ENCODE measurements at regions not wholly inside any gene's neighbourhood (a gene's known extent, or its start where the extent isn't known, plus 50 kb on each side); places are given as distances from the start of the nearest gene placed in this dataset.

DNA sequence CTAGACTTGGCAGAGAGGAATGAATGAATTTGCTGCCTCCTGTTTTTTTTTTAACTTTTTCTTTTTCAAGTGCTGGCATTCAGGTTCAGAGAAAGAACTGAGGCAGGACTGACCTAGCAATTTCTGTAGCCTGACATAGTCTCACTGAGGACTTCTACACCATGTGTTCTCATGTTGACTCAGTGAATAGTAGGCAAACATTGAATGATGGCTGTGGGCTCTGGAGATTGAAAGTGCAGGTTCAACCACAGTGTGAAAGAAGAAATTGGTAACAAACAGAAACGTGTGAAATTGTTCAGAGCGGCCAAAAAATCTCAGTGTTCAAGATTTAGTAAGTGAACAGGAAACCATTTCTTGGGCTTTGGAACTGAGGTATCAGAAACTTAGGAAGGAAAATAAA lies 322.4 kb upstream of the GHITM start:
- no peaks in the 10 kb centered on the region for H3K27me3 ChIP-seq (ENCODE audit: low read length)
- ATAC-seq (no peak), DNase-seq (no peak)
- H4K20me1 ChIP-seq (ENCODE audit: low read length), result no peaks in the 10 kb centered on the region
- no peaks in the 10 kb centered on the region for H3K4me1 ChIP-seq (ENCODE audit: insufficient read depth, low read length)
- no peak for TF ChIP-seq EZH2phosphoT487 (IDR thresholded peaks at IDR 0.05; ENCODE audit: borderline replicate concordance, low read length)
- TF ChIP-seq, protein P1, sequence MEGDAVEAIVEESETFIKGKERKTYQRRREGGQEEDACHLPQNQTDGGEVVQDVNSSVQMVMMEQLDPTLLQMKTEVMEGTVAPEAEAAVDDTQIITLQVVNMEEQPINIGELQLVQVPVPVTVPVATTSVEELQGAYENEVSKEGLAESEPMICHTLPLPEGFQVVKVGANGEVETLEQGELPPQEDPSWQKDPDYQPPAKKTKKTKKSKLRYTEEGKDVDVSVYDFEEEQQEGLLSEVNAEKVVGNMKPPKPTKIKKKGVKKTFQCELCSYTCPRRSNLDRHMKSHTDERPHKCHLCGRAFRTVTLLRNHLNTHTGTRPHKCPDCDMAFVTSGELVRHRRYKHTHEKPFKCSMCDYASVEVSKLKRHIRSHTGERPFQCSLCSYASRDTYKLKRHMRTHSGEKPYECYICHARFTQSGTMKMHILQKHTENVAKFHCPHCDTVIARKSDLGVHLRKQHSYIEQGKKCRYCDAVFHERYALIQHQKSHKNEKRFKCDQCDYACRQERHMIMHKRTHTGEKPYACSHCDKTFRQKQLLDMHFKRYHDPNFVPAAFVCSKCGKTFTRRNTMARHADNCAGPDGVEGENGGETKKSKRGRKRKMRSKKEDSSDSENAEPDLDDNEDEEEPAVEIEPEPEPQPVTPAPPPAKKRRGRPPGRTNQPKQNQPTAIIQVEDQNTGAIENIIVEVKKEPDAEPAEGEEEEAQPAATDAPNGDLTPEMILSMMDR (conservative IDR thresholded peaks at IDR 0.05; ENCODE audit: low read depth, low read length), result no peak
- TF ChIP-seq EZH2 (IDR thresholded peaks at IDR 0.05; ENCODE audit: low read length, unreplicated experiment), result no peak
- BruUV-seq (replicated peaks), result no TSS peak
- ChIA-PET CTCF (no interaction called here), POLR2A (ENCODE audit: unreplicated experiment) (no interaction called here)
- no peaks in the 10 kb centered on the region for H3K79me2 ChIP-seq (ENCODE audit: low read length)
- no peak overlapping the region for H3K4me3 ChIP-seq (ENCODE audit: low read length)
- no peak overlapping the region for H3K27ac ChIP-seq (ENCODE audit: low read length)
- H3K9me3 ChIP-seq (ENCODE audit: low read length), result no peaks in the 10 kb centered on the region
- intact Hi-C loops (cut with micrococcal nuclease), result no loop called here
- H3K36me3 ChIP-seq (ENCODE audit: low read depth, low read length), result no peaks in the 10 kb centered on the region
- no peak overlapping the region for H3K4me2 ChIP-seq (ENCODE audit: low read length)
- no peaks in the 10 kb centered on the region for H3K9me2 ChIP-seq (replicated peaks; ENCODE audit: low read length)
- no peaks in the 10 kb centered on the region for H3F3A ChIP-seq (ENCODE audit: low read length, unreplicated experiment)
- no peak overlapping the region for H2AFZ ChIP-seq (ENCODE audit: low read length)
- H3K9ac ChIP-seq (ENCODE audit: low read length), result no peak overlapping the region

DNA sequence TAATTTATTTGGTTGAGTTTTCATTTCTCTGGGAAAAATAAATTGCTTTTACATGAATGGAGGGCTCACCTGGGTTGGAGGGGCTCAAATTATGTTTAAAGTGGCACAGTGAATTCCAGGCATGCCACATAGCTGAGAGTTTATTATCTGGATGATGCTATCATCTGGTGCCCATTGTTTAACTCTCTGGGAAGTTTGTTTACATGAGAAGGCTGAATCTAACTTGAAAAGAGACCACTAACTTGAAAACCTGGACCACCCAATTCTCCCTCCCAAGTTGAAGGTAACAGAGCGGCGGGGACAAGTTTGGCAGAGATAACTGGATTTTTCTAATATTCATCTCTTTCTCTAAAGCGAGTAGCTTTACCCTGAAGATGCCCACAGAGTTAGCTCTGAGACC lies 321.5 kb upstream of the GHITM start:
- intact Hi-C loops (cut with micrococcal nuclease), result no loop called here
- ATAC-seq, result no peak
- H3K9me2 ChIP-seq (replicated peaks; ENCODE audit: low read length), result no peaks in the 10 kb centered on the region
- ChIA-PET CTCF (no interaction called here), POLR2A (ENCODE audit: unreplicated experiment) (no interaction called here)
- DNase-seq, result no peak
- no peaks in the 10 kb centered on the region for H3K4me1 ChIP-seq (ENCODE audit: insufficient read depth, low read length)
- no TSS peak for BruUV-seq (replicated peaks)
- no peaks in the 10 kb centered on the region for H3K36me3 ChIP-seq (ENCODE audit: low read depth, low read length)
- H3K27me3 ChIP-seq (ENCODE audit: low read length), result no peaks in the 10 kb centered on the region
- H4K20me1 ChIP-seq (ENCODE audit: low read length), result no peaks in the 10 kb centered on the region
- TF ChIP-seq, protein P1 (conservative IDR thresholded peaks at IDR 0.05; ENCODE audit: low read depth, low read length), result no peak
- no peak for TF ChIP-seq EZH2 (IDR thresholded peaks at IDR 0.05; ENCODE audit: low read length, unreplicated experiment)
- TF ChIP-seq EZH2phosphoT487 (IDR thresholded peaks at IDR 0.05; ENCODE audit: borderline replicate concordance, low read length), result no peak
- no peak overlapping the region for H3K9ac ChIP-seq (ENCODE audit: low read length)
- H3K4me3 ChIP-seq (ENCODE audit: low read length), result no peak overlapping the region
- H3K27ac ChIP-seq (ENCODE audit: low read length), result no peak overlapping the region
- H3K9me3 ChIP-seq (ENCODE audit: low read length), result no peaks in the 10 kb centered on the region
- H3F3A ChIP-seq (ENCODE audit: low read length, unreplicated experiment), result no peaks in the 10 kb centered on the region
- no peak overlapping the region for H2AFZ ChIP-seq (ENCODE audit: low read length)
- H3K79me2 ChIP-seq (ENCODE audit: low read length), result no peaks in the 10 kb centered on the region
- no peak overlapping the region for H3K4me2 ChIP-seq (ENCODE audit: low read length)

DNA sequence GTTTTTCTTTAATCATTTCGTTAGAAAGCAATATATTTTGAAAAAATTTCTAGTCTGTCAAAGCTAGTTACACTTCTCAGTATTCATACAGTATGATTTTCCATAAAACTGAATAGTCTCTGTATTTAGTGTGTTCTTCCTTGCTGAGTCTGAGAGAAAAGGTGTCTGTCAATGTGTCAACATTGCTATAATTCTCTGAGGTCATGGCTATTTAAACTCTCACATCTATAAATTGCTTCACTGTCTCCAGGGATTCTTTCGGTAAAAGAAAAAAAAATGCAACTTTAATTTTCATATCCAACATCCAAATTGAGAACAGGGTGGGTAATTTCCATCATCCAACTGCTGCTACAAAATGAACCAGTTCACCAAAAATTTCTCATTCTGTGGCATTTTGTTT lies 319.7 kb upstream of the GHITM start:
- no peaks in the 10 kb centered on the region for H3K79me2 ChIP-seq (ENCODE audit: low read length)
- no TSS peak for BruUV-seq (replicated peaks)
- no peak overlapping the region for H2AFZ ChIP-seq (ENCODE audit: low read length)
- CTCF ChIA-PET, result no interaction called here
- no peak for ATAC-seq
- no peak overlapping the region for H3K4me3 ChIP-seq (ENCODE audit: low read length)
- H3K27me3 ChIP-seq (ENCODE audit: low read length), result no peaks in the 10 kb centered on the region
- DNase-seq, result no peak
- H3K9me2 ChIP-seq (replicated peaks; ENCODE audit: low read length), result no peaks in the 10 kb centered on the region
- no peak overlapping the region for H3K9ac ChIP-seq (ENCODE audit: low read length)
- no peaks in the 10 kb centered on the region for H3K36me3 ChIP-seq (ENCODE audit: low read depth, low read length)
- no peak overlapping the region for H3K4me2 ChIP-seq (ENCODE audit: low read length)
- POLR2A ChIA-PET (ENCODE audit: unreplicated experiment), result no interaction called here
- H4K20me1 ChIP-seq (ENCODE audit: low read length), result no peaks in the 10 kb centered on the region
- no peak overlapping the region for H3K27ac ChIP-seq (ENCODE audit: low read length)
- H3K4me1 ChIP-seq (ENCODE audit: insufficient read depth, low read length), result no peaks in the 10 kb centered on the region
- no peaks in the 10 kb centered on the region for H3K9me3 ChIP-seq (ENCODE audit: low read length)
- intact Hi-C loops (cut with micrococcal nuclease), result no loop called here
- no peaks in the 10 kb centered on the region for H3F3A ChIP-seq (ENCODE audit: low read length, unreplicated experiment)
- TF ChIP-seq, protein P1 (conservative IDR thresholded peaks at IDR 0.05; ENCODE audit: low read depth, low read length), result no peak
- TF ChIP-seq EZH2phosphoT487 (IDR thresholded peaks at IDR 0.05; ENCODE audit: borderline replicate concordance, low read length), result no peak
- no peak for TF ChIP-seq EZH2 (IDR thresholded peaks at IDR 0.05; ENCODE audit: low read length, unreplicated experiment)

Measured in PC-3 (cell line).